ENCODE measurements at regions not wholly inside any gene's neighbourhood (a gene's known extent, or its start where the extent isn't known, plus 50 kb on each side); places are given as distances from the start of the nearest gene placed in this dataset.
"Not testable (repeated sequence)": the region's sequence is repeated elsewhere in the genome, so short reads cannot be mapped to it uniquely, and the experiment has no call there.

- in situ Hi-C loops (cut with MboI; ENCODE audit: low pct_unique_long_range_greater_than_20kb, low sequenced_read_pairs) = no loop called here
- DNase-seq = no peak
Measured at GRCh38 chrX:3550871-3551270, 162.6 kb downstream of the PRKX start.

- DNase-seq = peak; percentile 66
- in situ Hi-C loops (cut with MboI; ENCODE audit: low pct_unique_long_range_greater_than_20kb, low sequenced_read_pairs) = no loop called here
Measured at GRCh38 chrX:3550160-3550751, 163.2 kb downstream of the PRKX start.

- peak; percentile 5 for DNase-seq
- in situ Hi-C loops (cut with MboI; ENCODE audit: low pct_unique_long_range_greater_than_20kb, low sequenced_read_pairs) = no loop called here
Measured at GRCh38 chrX:3549411-3549911, 164.0 kb downstream of the PRKX start.

GRCh38 chrX:3548765-3549391 is 164.6 kb downstream of the PRKX start:
- peak; percentile 42 for DNase-seq
- in situ Hi-C loops (cut with MboI; ENCODE audit: low pct_unique_long_range_greater_than_20kb, low sequenced_read_pairs) = no loop called here

GRCh38 chrX:3545901-3546300 is 167.5 kb downstream of the PRKX start:
- in situ Hi-C loops (cut with MboI; ENCODE audit: low pct_unique_long_range_greater_than_20kb, low sequenced_read_pairs) = no loop called here
- no peak for DNase-seq

GRCh38 chrX:3541336-3541735 is 172.1 kb downstream of the PRKX start:
- in situ Hi-C loops (cut with MboI; ENCODE audit: low pct_unique_long_range_greater_than_20kb, low sequenced_read_pairs) = no loop called here
- no peak for DNase-seq

GRCh38 chrX:3540105-3540504 is 173.3 kb downstream of the PRKX start:
- DNase-seq = no peak
- in situ Hi-C loops (cut with MboI; ENCODE audit: low pct_unique_long_range_greater_than_20kb, low sequenced_read_pairs) = no loop called here

GRCh38 chrX:3532581-3533085 is 180.8 kb downstream of the PRKX start:
- in situ Hi-C loops (cut with MboI; ENCODE audit: low pct_unique_long_range_greater_than_20kb, low sequenced_read_pairs) = no loop called here
- DNase-seq = no peak

GRCh38 chrX:3531435-3531834 is 182.0 kb downstream of the PRKX start:
- in situ Hi-C loops (cut with MboI; ENCODE audit: low pct_unique_long_range_greater_than_20kb, low sequenced_read_pairs); DNase-seq: not testable (repeated sequence)

- DNase-seq = no peak
Measured at GRCh38 chrX:3529466-3530010, 183.1 kb upstream of the MXRA5 start.

GRCh38 chrX:3527811-3528210 is 181.4 kb upstream of the MXRA5 start:
- DNase-seq = no peak
- in situ Hi-C loops (cut with MboI; ENCODE audit: low pct_unique_long_range_greater_than_20kb, low sequenced_read_pairs) = no loop called here

More at GRCh38 chrX:3529466-3530010, 183.1 kb upstream of the MXRA5 start:
- in situ Hi-C loops (cut with MboI; ENCODE audit: low pct_unique_long_range_greater_than_20kb, low sequenced_read_pairs) = no loop called here

GRCh38 chrX:3527166-3527565 is 180.7 kb upstream of the MXRA5 start:
- DNase-seq = no peak
- in situ Hi-C loops (cut with MboI; ENCODE audit: low pct_unique_long_range_greater_than_20kb, low sequenced_read_pairs) = no loop called here

- no peak for DNase-seq
- in situ Hi-C loops (cut with MboI; ENCODE audit: low pct_unique_long_range_greater_than_20kb, low sequenced_read_pairs) = no loop called here
Measured at GRCh38 chrX:3526731-3527130, 180.3 kb upstream of the MXRA5 start.

- in situ Hi-C loops (cut with MboI; ENCODE audit: low pct_unique_long_range_greater_than_20kb, low sequenced_read_pairs) = no loop called here
- DNase-seq = no peak
Measured at GRCh38 chrX:3526071-3526470, 179.6 kb upstream of the MXRA5 start.

GRCh38 chrX:3522101-3522650 is 175.7 kb upstream of the MXRA5 start:
- no peak for DNase-seq
- in situ Hi-C loops (cut with MboI; ENCODE audit: low pct_unique_long_range_greater_than_20kb, low sequenced_read_pairs) = no loop called here

- no peak for DNase-seq
Measured at GRCh38 chrX:3521396-3521795, 174.9 kb upstream of the MXRA5 start.

GRCh38 chrX:3520982-3521381 is 174.5 kb upstream of the MXRA5 start:
- DNase-seq = no peak
- in situ Hi-C loops (cut with MboI; ENCODE audit: low pct_unique_long_range_greater_than_20kb, low sequenced_read_pairs) = no loop called here

More at GRCh38 chrX:3521396-3521795, 174.9 kb upstream of the MXRA5 start:
- in situ Hi-C loops (cut with MboI; ENCODE audit: low pct_unique_long_range_greater_than_20kb, low sequenced_read_pairs) = no loop called here

GRCh38 chrX:3520458-3520857 is 174.0 kb upstream of the MXRA5 start:
- in situ Hi-C loops (cut with MboI; ENCODE audit: low pct_unique_long_range_greater_than_20kb, low sequenced_read_pairs) = no loop called here
- DNase-seq = no peak

GRCh38 chrX:3519384-3519783 is 172.9 kb upstream of the MXRA5 start:
- DNase-seq; in situ Hi-C loops (cut with MboI; ENCODE audit: low pct_unique_long_range_greater_than_20kb, low sequenced_read_pairs): not testable (repeated sequence)

GRCh38 chrX:3518870-3519269 is 172.4 kb upstream of the MXRA5 start:
- DNase-seq = no peak
- in situ Hi-C loops (cut with MboI; ENCODE audit: low pct_unique_long_range_greater_than_20kb, low sequenced_read_pairs) = no loop called here

Measured in KBM-7 (cell line).